GM19025 (cell line): ENCODE measurements at regions not wholly inside any gene's neighbourhood (a gene's known extent, or its start where the extent isn't known, plus 50 kb on each side); places are given as distances from the start of the nearest gene placed in this dataset.

Experiments
- ATAC-seq: cut with Tn5 transposase; IDR thresholded peaks from one replicate; pipeline ENCODE4 v1.9.1; 2021; ENCODE audit warnings: mild to moderate bottlenecking, low read depth, moderate library complexity; ENCODE audit not compliant: unreplicated experiment

GRCh38 chr5:148912714-148913398, 86.4 kb downstream of the ADRB2 start:
- ATAC-seq = no peak

- ATAC-seq = no peak
Observed at GRCh38 chr5:148913493-148913892, 87.1 kb downstream of the ADRB2 start.

- ATAC-seq = no peak
Observed at GRCh38 chr5:148913985-148914431, 87.6 kb downstream of the ADRB2 start.

GRCh38 chr5:148915224-148915817, 88.9 kb downstream of the ADRB2 start:
- no peak for ATAC-seq

GRCh38 chr5:148920646-148921288, 94.4 kb downstream of the ADRB2 start:
- ATAC-seq = no peak

GRCh38 chr5:148921350-148921749, 94.9 kb downstream of the ADRB2 start:
- ATAC-seq = no peak

GRCh38 chr5:148922606-148923005, 96.2 kb downstream of the ADRB2 start:
- ATAC-seq = peak; percentile 83

- ATAC-seq = no peak
Observed at GRCh38 chr5:148923023-148923422, 96.6 kb downstream of the ADRB2 start.

GRCh38 chr5:148924817-148925216, 98.4 kb downstream of the ADRB2 start:
- no peak for ATAC-seq

- ATAC-seq = no peak
Observed at GRCh38 chr5:148926207-148926606, 99.8 kb downstream of the ADRB2 start.

- no peak for ATAC-seq
Observed at GRCh38 chr5:148927307-148927946, 101.0 kb downstream of the ADRB2 start.

- no peak for ATAC-seq
Observed at GRCh38 chr5:148928141-148928540, 101.7 kb downstream of the ADRB2 start.

- ATAC-seq = no peak
Observed at GRCh38 chr5:148931453-148932057, 105.1 kb downstream of the ADRB2 start.

- no peak for ATAC-seq
Observed at GRCh38 chr5:148932355-148932935, 106.0 kb downstream of the ADRB2 start.

- ATAC-seq = no peak
Observed at GRCh38 chr5:148933903-148934432, 107.6 kb downstream of the ADRB2 start.

- no peak for ATAC-seq
Observed at GRCh38 chr5:148934895-148935400, 108.5 kb downstream of the ADRB2 start.

- no peak for ATAC-seq
Observed at GRCh38 chr5:148937239-148937638, 110.8 kb downstream of the ADRB2 start.

- no peak for ATAC-seq
Observed at GRCh38 chr5:148937830-148938521, 111.6 kb downstream of the ADRB2 start.

GRCh38 chr5:148938522-148938882, 112.1 kb downstream of the ADRB2 start:
- ATAC-seq = no peak

- ATAC-seq = no peak
Observed at GRCh38 chr5:148939676-148940075, 113.3 kb downstream of the ADRB2 start.
